OCI-LY3 (cell line): ENCODE measurements at regions not wholly inside any gene's neighbourhood (a gene's known extent, or its start where the extent isn't known, plus 50 kb on each side); places are given as distances from the start of the nearest gene placed in this dataset.

Experiments
- EZH2phosphoT487 ChIP-seq: fragments of 200-600 bp; shearing (Covaris generic); IDR thresholded peaks from 2 replicates; pipeline ENCODE4 v1.6.1; 2018; ENCODE audit warnings: antibody characterized with exemption, mixed run types, low read depth
- TF ChIP-seq, protein P1 (sequence below): fragments of 200-600, 300-600 bp; sonication (generic); IDR thresholded peaks from 2 replicates; pipeline ENCODE4 v1.5.1; 2014; ENCODE audit warnings: antibody characterized with exemption, low read length, low read depth

DNA sequence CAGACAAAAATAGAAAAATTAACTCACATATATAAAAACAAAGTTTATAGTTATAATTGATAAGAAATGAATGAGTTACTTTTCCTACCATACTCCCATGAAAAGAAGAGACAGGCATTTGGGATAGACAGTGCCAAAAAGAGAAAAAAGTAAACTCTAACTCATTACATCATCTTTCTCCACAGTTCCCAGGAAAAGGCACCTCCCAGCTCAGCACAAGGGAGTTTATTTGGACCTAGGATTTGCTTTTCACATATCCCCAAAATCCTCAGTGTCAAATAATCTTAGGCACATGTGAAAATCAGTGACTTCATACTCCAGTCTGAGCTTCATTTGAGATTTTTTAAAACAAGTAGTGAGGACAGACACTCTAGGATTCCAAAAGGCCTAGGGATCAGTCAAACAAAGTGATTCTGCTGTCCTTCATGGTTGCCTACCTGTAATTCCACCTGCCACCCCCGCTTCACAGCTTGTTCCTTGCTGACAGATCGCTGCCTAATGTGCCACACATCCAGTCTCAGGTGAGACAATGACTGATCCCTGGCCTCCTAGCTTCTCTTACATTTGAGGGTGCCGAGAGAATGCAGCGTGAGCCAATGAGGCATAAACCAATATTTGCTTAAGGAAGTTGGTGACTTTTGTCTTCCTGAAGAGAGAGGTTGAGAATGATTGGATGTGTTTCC is 573.7 kb downstream of the TBL1XR1 start:
- TF ChIP-seq, protein P1, sequence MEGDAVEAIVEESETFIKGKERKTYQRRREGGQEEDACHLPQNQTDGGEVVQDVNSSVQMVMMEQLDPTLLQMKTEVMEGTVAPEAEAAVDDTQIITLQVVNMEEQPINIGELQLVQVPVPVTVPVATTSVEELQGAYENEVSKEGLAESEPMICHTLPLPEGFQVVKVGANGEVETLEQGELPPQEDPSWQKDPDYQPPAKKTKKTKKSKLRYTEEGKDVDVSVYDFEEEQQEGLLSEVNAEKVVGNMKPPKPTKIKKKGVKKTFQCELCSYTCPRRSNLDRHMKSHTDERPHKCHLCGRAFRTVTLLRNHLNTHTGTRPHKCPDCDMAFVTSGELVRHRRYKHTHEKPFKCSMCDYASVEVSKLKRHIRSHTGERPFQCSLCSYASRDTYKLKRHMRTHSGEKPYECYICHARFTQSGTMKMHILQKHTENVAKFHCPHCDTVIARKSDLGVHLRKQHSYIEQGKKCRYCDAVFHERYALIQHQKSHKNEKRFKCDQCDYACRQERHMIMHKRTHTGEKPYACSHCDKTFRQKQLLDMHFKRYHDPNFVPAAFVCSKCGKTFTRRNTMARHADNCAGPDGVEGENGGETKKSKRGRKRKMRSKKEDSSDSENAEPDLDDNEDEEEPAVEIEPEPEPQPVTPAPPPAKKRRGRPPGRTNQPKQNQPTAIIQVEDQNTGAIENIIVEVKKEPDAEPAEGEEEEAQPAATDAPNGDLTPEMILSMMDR: no peak
- TF ChIP-seq EZH2phosphoT487: no peak
